HG03575 (cell line): ENCODE measurements at regions not wholly inside any gene's neighbourhood (a gene's known extent, or its start where the extent isn't known, plus 50 kb on each side); places are given as distances from the start of the nearest gene placed in this dataset.
"Not testable (repeated sequence)": the region's sequence is repeated elsewhere in the genome, so short reads cannot be mapped to it uniquely, and the experiment has no call there.

Source experiments
- ATAC-seq: cut with Tn5 transposase; IDR thresholded peaks from one replicate; pipeline ENCODE4 v1.9.1; 2021; ENCODE audit not compliant: unreplicated experiment, insufficient number of reproducible peaks, low FRiP score; ENCODE audit errors: extremely low read depth

DNA sequence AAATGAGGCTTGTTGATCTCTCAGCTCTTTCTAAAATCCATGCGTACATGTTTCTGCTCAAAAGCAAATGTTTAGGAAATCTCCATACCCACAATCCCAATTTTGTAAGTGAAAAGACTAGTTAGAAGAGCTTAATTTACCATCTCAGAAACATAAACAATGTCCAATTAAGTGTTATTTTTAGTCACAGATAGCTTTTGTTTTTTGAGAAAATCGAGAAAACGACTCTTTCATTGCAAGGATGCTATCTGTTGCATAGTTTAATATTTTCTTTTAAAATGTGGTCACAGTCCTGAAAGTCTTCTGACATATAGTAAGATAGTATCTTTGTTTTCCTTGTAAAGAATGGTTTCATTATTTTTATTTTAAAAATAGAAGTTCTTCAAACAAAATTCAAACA lies 338.0 kb upstream of the DAB2 start:
- no peak for ATAC-seq

DNA sequence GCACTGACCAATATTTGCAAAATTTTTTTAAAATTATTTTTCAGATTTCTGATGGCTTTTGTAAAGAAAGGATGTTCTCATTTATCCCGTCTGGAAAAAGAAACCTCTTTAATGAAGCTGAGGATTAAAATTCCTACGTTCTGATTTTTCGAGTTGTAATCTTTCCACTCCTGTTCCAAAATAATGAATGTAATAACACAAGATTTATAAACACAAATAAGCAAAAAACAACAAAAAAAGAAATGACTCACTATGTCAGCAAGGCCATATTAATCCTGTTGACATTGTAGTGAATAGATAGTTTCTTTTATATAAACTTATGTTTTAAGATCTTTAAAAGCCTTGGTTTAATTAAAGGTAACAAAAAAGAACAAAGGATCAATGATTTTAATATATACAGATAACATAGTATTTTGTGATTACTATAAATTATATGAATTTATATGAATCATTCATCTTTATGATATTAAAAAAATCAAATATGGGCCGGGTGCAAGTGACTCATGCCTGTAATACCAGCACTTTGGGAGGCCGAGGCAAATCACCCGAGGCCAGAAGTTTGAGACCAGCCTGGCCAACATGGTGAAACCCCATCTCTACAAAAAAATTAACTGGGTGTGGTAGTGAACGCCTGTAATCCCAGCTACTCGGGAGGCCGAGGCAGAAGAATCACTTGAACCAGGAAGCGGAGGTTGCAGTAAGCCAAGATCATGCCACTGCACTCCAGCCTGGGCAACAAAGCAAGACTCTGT lies 336.6 kb upstream of the DAB2 start:
- ATAC-seq: no peak

DNA sequence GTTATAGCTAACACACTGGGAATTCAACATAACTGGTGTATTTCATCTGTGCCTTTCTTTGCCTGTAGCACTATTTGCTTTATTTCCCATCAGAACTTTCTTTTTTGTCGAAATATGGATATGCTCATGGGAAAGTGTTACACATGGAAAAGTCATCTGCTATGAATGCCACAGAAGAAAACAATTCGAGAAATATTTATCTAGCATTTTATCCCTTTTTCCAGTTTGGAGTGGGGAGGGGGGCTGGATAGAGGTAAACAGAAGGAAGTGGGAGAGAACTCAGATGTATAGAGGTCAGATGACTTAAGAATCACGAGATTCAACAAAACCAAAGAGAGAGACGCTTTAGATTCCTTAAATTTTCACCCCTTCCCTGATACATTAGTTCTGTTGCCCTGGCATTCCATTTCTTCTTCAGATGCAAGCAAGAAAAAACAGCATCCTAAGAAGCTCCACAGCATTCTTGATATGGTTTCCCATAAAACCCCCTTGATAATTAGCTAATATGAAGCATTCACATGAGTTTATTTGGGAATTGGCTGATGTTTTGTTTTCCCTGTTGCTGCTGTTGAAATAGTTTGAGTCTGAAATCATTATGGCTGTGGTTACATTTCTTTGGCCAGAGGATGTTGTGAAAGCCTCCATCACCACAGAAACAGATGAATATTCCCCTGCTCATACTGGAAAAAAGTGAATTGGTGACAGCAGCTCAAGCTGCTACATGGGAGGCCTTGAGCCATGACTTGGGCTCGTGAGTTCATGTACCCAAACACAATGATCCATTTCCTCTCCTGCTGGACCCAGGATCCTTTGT lies 335.8 kb upstream of the DAB2 start:
- no peak for ATAC-seq

DNA sequence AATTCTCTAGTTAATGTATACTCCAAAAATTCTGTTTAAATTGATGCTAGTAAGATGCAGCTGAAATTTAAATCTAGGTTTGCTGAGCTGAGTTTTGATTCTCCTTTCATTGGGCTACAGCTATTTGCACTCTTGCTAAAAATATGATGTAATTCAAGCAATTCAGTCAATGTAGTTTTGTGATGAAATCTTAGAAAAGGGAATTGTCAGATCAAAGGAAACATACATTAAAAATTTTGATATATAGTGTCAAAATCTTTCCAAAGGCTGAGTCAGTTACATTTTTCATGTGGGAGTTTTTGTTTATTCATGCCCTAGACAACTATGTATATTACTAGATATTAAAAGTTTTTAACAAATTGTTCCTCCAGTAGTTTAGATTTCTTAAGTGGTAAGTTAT lies 334.9 kb upstream of the DAB2 start:
- no peak for ATAC-seq

DNA sequence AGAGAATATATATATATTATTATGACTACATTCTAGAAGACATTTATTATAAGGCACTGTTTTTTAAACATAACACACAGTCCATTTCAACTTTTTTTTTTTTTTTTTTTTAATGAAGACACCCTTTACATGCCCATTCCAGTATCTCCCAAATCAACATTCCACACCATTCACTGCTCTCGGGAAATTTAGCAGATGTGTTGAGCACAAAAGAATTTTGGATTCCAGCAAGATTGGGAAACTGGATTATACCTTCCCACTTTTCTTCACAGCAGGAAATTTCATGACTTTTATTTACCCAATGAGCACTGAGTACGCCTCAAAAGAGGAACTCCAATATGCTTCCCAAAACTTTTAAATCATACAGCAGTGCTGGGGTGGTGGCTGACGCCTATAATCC lies 333.6 kb upstream of the DAB2 start:
- no peak for ATAC-seq

DNA sequence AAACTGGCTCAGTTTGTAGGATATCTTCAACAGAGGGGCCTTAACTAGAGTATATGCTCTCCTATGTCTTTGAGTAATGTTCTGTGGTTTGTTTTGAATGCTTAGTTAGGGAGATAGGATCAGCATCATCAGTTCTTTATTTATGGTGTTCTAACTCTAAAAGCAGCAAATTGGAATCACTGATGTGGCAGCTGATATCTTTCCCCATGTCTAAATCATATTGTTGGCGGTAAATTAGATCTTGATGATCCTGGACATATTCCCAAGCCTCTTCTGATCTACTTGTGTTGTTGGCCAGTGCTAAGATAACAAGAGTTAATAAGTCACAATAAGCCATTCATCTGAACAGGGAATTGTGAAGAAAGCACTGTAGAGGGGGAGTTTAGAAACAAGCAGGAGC lies 332.4 kb upstream of the DAB2 start:
- ATAC-seq: no peak

DNA sequence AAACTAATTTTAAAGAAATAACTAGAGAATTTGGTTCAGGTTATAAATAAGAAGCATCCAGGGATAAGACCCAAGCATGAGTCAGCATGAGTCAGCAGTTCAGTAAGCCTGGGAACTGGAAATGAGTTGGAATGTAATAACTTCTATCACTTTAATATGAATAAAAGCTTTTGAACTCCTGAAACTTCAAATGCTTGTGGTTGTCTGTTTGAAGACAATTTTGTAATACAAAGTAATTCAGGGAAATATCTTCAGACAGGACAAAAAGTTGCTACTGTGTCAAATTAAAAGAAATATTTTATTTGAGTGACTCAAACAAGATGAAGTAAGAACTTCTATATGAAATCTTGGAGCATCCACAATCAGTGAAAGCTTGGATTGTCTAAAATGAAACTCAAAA lies 331.2 kb upstream of the DAB2 start:
- ATAC-seq: no peak

DNA sequence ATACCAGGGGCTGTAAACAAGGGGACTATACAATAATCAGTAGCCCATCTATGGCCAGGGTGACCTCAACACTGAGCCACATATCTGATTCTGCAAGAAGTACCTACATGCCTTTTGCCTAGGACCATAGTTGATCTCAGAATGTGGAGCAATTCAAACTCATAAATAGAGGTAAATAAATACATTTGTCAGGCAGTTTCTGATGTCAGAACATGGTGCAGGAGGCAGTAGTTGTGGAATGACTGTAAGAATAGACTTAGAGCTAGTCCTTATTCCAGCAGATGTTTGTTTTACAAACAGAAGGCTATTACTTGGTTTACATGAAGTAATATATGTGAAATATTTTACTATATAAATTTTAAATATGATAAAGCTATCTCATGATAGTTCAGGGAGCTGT lies 330.7 kb upstream of the DAB2 start:
- ATAC-seq: no peak

DNA sequence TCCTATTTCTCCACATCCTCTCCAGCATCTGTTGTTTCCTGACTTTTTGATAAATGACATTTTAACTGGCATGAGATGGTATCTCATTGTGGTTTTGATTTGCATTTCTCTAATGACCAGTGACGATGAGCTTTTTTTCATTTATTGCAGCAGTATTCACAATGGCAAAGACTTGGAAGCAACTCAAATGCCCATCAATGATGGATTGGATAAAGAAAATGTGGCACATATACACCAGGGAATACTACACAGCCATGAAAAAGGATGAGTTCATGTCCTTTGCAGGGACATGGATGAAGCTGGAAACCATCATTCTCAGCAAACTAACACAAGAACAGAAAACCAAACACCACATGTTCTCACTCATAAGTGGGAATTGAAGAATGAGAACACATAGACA lies 329.0 kb upstream of the DAB2 start:
- ATAC-seq: not testable (repeated sequence)

DNA sequence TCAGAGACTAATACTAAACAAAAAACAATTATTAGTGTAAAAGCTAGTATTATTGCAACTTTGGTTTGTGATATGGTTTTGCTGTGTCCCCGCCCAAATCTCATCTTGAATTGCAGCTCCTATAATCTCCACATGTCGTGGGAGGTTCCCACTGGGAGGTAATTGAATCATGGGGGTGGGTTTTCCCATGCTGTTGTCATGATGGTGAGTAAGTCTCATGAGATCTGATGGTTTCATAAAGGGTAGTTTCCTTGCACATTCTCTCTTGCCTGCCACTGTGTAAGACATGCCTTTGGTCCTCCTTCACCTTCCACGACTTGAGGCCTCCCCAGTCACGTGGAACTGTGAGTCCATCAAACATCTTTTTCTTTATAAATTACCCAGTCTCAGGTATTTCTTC lies 325.9 kb upstream of the DAB2 start:
- no peak for ATAC-seq

DNA sequence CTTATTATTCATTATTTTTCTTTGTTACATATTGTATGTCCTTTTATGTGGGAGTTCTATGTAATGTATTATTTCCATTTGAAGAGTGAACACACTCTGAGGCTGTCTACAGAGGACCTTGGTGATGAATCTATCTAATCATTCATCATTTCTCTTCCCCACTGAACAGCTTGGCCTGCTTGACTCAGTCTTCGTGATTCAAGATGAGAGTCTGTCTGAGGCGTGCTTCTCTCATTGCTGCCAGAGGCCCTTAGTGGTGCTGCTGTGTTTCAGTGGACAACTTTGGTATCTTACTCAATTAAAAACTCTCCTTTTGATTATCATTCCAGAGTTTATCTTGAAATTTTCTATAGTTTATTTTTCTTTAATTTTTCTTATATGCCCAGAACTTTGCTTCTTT lies 318.1 kb upstream of the DAB2 start:
- no peak for ATAC-seq

DNA sequence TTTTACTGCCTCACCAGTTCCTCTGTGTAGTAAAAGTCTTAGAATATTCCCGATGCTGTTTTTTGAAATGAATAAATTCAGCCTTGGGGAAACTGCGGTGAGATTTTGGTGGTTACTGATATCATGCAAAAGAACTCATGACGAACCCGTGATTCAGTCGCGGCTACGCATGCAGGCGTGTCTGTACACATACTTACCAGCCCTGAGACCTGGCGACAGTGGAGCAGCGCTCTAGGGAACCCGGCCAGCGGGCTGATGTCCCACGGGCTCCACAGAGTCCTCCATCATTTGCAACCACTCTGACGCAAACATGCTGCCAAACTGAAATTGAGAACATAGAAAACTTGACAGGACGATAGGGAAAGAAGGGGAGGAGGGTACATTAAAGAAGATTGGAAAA lies 315.6 kb upstream of the DAB2 start:
- no peak for ATAC-seq

DNA sequence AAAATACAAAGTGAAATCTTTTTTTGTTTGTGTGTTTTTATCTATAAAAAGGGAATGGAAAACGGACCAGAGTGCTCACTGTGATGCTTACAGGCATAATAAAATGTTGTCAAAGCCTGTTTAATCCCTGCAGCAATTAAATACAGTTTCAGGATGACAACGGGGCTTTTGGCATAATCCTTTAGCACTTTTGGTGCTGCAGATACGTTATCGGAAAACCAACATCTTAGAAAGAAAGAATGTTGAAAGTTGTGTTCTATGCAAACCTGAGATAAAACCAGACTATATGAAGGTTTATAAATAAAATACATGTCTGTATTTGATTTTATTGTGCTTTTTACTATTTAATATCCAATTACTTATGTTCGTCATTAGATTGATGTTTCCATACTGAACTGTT lies 307.4 kb upstream of the DAB2 start:
- ATAC-seq: no peak

DNA sequence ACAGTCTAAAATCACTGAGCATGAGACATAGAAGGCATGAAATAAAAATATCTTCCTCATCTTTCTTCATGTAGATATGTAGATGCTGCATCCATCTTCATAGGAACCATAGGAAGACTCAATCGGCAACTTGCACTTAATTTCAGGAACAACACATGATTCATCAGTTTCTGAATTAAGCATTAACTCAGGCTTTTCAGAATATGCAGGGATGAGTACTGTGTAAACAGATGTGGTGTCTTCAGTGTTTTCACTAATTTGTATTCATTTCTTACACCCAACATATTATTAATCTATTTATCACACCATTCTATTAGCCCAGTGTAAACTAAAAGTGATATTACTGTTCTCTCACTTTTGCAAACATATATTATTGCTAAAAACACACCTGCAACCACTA lies 305.9 kb upstream of the DAB2 start:
- ATAC-seq: no peak

DNA sequence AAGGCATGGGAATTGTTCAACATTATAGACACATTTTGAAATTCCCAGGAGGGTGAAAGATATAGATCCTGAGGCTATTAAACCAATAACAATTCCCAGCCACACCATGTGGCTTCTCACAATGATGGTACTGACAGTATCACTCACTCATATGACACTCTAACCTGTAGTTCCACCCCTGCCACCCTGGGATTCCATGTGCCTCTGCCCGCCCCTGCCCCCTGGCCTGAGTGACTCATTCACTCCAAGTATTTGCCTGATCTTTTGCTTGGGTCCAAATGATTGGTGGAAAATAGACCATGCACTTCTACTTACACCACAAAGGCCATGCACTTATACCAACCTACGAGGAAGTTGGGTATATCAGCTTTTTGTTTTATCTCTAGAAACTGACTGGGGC lies 305.2 kb upstream of the DAB2 start:
- no peak for ATAC-seq

DNA sequence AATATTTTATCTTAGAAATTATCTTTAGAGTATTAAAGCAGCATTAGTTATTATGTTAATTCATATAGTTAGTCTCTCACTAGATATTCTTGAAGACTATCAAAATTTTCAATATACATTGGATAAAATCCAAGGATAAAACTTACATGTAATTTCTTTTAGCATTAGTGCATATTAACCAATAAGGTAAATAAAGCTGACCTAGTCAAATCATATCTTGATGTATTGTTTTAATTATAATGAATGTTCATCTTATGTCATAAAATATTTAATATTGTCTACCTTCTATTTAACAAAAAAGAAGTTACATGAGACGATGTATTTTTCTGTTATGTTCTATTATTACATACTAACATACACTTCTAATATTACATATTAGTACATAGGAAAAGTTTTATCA lies 301.7 kb upstream of the DAB2 start:
- ATAC-seq: no peak

DNA sequence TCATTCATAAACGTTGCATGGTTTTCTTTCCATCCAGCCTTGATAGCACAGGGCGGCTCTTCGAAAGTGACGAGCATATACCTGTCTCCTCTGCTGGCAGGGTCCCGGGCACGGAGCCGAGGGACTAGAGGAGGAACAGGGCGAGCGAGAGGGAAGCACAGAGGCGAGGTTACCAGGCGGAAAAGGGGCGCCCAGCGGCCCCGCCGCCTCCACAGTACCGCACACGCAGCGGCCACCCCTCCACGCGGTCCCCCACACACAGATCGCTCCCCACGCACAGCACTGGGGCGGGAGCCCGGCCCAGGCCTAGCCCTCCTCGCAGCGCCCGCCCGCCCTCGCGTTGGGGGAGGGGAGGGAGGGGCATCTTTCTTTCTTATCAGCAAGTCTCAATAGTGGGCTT lies 296.6 kb upstream of the DAB2 start:
- no peak for ATAC-seq

DNA sequence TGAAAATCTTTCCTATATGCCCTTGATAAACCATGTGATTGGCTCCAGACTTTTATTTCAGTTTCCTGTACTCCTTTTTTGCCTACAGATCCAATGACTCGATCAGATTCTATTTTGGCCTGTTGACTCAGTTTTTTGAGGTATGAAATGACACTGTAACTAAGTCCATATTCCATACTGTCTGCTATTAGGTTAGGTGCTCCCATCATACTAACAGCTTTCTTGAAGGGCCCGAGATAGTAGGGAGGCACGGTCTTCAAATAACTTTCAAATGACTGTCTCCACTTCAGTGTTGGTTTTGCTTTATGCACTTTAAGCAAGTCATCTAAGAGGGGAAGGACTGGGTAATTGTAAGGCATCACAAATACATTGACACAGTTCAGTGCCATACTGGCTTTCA lies 295.4 kb upstream of the DAB2 start:
- no peak for ATAC-seq

DNA sequence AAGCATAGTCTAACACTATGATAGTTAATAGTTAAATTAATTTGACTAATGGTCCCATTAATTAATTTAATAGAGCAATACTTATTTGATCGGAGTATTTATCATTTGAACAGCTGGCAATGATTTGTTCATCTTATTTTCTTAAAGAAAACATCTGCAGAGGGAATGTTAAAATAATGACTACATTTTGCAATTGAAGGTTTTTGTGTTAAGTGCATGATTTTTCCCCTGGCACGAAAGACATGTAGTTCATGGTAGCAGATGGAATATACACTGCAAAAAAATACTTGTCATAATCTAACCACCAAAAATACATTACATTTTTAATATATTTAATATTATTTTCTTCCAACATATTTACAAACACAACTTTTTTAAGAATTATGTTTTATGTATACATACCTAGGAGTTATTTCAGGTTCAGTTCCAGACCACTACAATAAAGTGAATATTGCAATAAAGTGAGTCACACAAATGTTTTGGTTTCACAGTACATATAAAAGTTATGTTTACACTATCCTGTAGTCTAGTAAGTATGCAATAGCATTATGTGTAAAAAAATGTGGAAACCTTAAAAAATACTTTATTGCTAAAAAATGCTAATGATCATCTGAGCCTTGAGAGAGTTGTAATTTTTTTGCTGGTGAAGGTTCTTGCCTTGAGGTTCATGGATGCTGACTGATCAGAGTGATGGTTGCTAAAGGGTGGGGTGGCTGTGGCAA lies 292.6 kb upstream of the DAB2 start:
- ATAC-seq: no peak

DNA sequence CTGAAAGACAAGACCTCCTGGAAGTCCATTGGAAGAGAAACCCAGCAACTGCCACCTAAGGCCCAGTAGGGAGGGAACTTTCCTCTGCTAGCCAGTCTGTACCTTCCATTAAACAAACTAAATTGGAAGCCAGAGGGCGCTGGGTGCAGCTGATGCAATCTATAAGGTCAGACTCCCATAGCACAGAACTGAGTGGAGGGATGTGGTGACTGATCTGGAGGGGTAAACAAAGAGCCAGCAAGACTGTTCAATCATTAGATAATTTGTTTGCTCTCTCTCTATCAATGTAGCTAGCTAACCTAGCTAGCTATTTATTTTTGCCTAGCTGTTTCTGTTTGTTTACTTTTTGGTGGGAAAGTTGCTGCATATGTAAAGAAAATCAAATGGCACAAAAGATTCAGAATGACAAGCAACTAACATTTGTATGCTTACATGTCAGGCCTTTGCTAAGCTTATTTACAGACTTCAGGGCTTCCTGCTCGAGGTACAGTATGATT lies 291.8 kb upstream of the DAB2 start:
- ATAC-seq: peak; percentile 65
